ENCODE measurements at regions not wholly inside any gene's neighbourhood (a gene's known extent, or its start where the extent isn't known, plus 50 kb on each side); places are given as distances from the start of the nearest gene placed in this dataset.

DNA sequence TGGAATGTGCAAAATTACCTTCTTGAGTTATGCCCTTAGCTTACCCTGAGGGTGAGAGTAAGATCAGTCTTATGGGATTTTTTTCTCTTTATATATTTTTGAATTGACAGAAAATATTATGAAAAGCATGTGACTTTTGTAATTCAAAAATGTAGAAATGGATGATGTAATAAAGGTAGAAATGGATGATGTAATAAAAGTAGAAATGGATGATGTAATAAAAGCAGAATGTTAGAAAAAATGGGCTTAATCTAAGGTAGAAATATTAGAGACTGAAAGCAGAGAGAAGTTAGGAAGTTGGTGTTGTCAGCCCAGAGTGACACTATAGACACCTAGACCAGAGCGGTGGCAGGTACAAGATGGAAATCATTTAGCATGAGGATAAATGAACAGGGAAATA is 107.1 kb upstream of the THSD7B start:
- TF ChIP-seq POLR2A (IDR thresholded peaks at IDR 0.05), result no peak
- TF ChIP-seq, protein P1, sequence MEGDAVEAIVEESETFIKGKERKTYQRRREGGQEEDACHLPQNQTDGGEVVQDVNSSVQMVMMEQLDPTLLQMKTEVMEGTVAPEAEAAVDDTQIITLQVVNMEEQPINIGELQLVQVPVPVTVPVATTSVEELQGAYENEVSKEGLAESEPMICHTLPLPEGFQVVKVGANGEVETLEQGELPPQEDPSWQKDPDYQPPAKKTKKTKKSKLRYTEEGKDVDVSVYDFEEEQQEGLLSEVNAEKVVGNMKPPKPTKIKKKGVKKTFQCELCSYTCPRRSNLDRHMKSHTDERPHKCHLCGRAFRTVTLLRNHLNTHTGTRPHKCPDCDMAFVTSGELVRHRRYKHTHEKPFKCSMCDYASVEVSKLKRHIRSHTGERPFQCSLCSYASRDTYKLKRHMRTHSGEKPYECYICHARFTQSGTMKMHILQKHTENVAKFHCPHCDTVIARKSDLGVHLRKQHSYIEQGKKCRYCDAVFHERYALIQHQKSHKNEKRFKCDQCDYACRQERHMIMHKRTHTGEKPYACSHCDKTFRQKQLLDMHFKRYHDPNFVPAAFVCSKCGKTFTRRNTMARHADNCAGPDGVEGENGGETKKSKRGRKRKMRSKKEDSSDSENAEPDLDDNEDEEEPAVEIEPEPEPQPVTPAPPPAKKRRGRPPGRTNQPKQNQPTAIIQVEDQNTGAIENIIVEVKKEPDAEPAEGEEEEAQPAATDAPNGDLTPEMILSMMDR (IDR thresholded peaks at IDR 0.05), result no peak

Measured in breast epithelium (tissue), 3 donors.